ENCODE measurements at regions not wholly inside any gene's neighbourhood (a gene's known extent, or its start where the extent isn't known, plus 50 kb on each side); places are given as distances from the start of the nearest gene placed in this dataset.

GRCh38 chr6:151738960-151739359 is 68.5 kb upstream of the ESR1 start:
- H3K4me1 ChIP-seq (ENCODE audit: low read depth, poor library complexity, severe bottlenecking) = peaks cover 6% of the 10 kb centered on the region

GRCh38 chr6:151740820-151741219 is 66.7 kb upstream of the ESR1 start:
- Histone ChIP-seq H3K27ac (no peak overlapping the region), H3K4me3 (IDR thresholded peaks at IDR 0.05; ENCODE audit: insufficient read depth, low read depth, low read length) (no peak overlapping the region), H3K9ac (no peak overlapping the region), H4K20me1 (ENCODE audit: insufficient read depth) (no peaks in the 10 kb centered on the region), H3K36me3 (ENCODE audit: insufficient read depth) (no peaks in the 10 kb centered on the region), H2AFZ (ENCODE audit: low read depth) (no peak overlapping the region), H3K4me2 (no peak overlapping the region), H3K4me1 (ENCODE audit: low read depth, poor library complexity, severe bottlenecking) (peaks cover 6% of the 10 kb centered on the region), H3K79me2 (ENCODE audit: insufficient read depth, low read depth) (no peaks in the 10 kb centered on the region), H3K27me3 (ENCODE audit: insufficient read depth, low read depth) (no peaks in the 10 kb centered on the region)
- no peak for TF ChIP-seq CTCF (conservative IDR thresholded peaks at IDR 0.05; ENCODE audit: low read depth, low read length)

More at GRCh38 chr6:151738960-151739359, 68.5 kb upstream of the ESR1 start:
- H3K27me3 ChIP-seq (ENCODE audit: insufficient read depth, low read depth) = no peaks in the 10 kb centered on the region
- H3K4me3 ChIP-seq (IDR thresholded peaks at IDR 0.05; ENCODE audit: insufficient read depth, low read depth, low read length) = no peak overlapping the region
- no peaks in the 10 kb centered on the region for H3K79me2 ChIP-seq (ENCODE audit: insufficient read depth, low read depth)
- H3K4me2 ChIP-seq = no peak overlapping the region
- H3K27ac ChIP-seq = no peak overlapping the region
- H3K9ac ChIP-seq = no peak overlapping the region
- no peak overlapping the region for H2AFZ ChIP-seq (ENCODE audit: low read depth)
- no peak for TF ChIP-seq CTCF (conservative IDR thresholded peaks at IDR 0.05; ENCODE audit: low read depth, low read length)
- H3K36me3 ChIP-seq (ENCODE audit: insufficient read depth) = no peaks in the 10 kb centered on the region
- no peaks in the 10 kb centered on the region for H4K20me1 ChIP-seq (ENCODE audit: insufficient read depth)

- Histone ChIP-seq H3K27ac (no peak overlapping the region), H3K9ac (no peak overlapping the region), H3K79me2 (ENCODE audit: insufficient read depth, low read depth) (no peaks in the 10 kb centered on the region), H3K4me2 (no peak overlapping the region), H3K36me3 (ENCODE audit: insufficient read depth) (no peaks in the 10 kb centered on the region), H3K4me1 (ENCODE audit: low read depth, poor library complexity, severe bottlenecking) (peaks cover 6% of the 10 kb centered on the region), H4K20me1 (ENCODE audit: insufficient read depth) (no peaks in the 10 kb centered on the region), H3K4me3 (IDR thresholded peaks at IDR 0.05; ENCODE audit: insufficient read depth, low read depth, low read length) (no peak overlapping the region), H2AFZ (ENCODE audit: low read depth) (no peak overlapping the region), H3K27me3 (ENCODE audit: insufficient read depth, low read depth) (no peaks in the 10 kb centered on the region)
- TF ChIP-seq CTCF (conservative IDR thresholded peaks at IDR 0.05; ENCODE audit: low read depth, low read length) = no peak
Measured at GRCh38 chr6:151747896-151748295, 59.6 kb upstream of the ESR1 start.

GRCh38 chr6:151749341-151749740 is 58.1 kb upstream of the ESR1 start:
- H3K79me2 ChIP-seq (ENCODE audit: insufficient read depth, low read depth) = no peaks in the 10 kb centered on the region
- H3K4me3 ChIP-seq (IDR thresholded peaks at IDR 0.05; ENCODE audit: insufficient read depth, low read depth, low read length) = no peak overlapping the region
- no peak for TF ChIP-seq CTCF (conservative IDR thresholded peaks at IDR 0.05; ENCODE audit: low read depth, low read length)
- H4K20me1 ChIP-seq (ENCODE audit: insufficient read depth) = no peaks in the 10 kb centered on the region
- no peak overlapping the region for H3K4me2 ChIP-seq
- H3K27ac ChIP-seq = no peak overlapping the region
- H3K4me1 ChIP-seq (ENCODE audit: low read depth, poor library complexity, severe bottlenecking) = no peaks in the 10 kb centered on the region
- no peak overlapping the region for H2AFZ ChIP-seq (ENCODE audit: low read depth)
- no peaks in the 10 kb centered on the region for H3K27me3 ChIP-seq (ENCODE audit: insufficient read depth, low read depth)
- no peaks in the 10 kb centered on the region for H3K36me3 ChIP-seq (ENCODE audit: insufficient read depth)
- H3K9ac ChIP-seq = no peak overlapping the region
